ENCODE measurements at regions not wholly inside any gene's neighbourhood (a gene's known extent, or its start where the extent isn't known, plus 50 kb on each side); places are given as distances from the start of the nearest gene placed in this dataset.
"Not testable (repeated sequence)": the region's sequence is repeated elsewhere in the genome, so short reads cannot be mapped to it uniquely, and the experiment has no call there.

DNA sequence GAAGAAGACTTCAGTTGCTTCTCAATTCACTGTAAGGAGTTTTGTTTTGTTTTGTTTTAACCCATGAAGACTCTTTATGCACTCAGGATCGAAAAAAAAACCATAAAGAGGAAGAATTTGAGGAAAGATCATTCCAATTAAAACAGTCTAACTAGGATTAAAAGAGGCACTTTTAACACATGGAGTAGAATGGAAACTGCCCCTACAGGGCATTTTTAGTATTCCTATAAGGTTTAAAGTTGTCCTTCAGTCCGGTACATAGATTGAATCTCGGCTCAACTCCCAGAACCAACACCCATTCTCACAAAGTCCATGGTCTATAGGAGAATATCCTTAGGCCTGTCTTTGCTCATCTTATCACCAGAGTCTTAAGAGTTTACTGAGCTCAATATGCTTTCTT, 469.6 kb downstream of the DTWD2 start:
- in situ Hi-C loops (cut with MboI; ENCODE audit: low sequenced_read_pairs, unreplicated experiment) = no loop called here
- no peak for TF ChIP-seq CTCF (IDR thresholded peaks at IDR 0.05; ENCODE audit: borderline replicate concordance, control extremely low read depth, extremely low read depth, insufficient read depth, missing control alignments)
- no peak for DNase-seq (ENCODE audit: low spot score)

GRCh38 chr5:118511846-118512245, 476.5 kb downstream of the DTWD2 start:
- in situ Hi-C loops (cut with MboI; ENCODE audit: low sequenced_read_pairs, unreplicated experiment) = no loop called here
- DNase-seq (ENCODE audit: low spot score) = no peak
- no peak for TF ChIP-seq CTCF (IDR thresholded peaks at IDR 0.05; ENCODE audit: borderline replicate concordance, control extremely low read depth, extremely low read depth, insufficient read depth, missing control alignments)

GRCh38 chr5:118506217-118506852, 482.0 kb downstream of the DTWD2 start:
- no peak for DNase-seq (ENCODE audit: low spot score)
- TF ChIP-seq CTCF (IDR thresholded peaks at IDR 0.05; ENCODE audit: borderline replicate concordance, control extremely low read depth, extremely low read depth, insufficient read depth, missing control alignments) = no peak
- in situ Hi-C loops (cut with MboI; ENCODE audit: low sequenced_read_pairs, unreplicated experiment) = no loop called here

GRCh38 chr5:118502232-118502631, 486.1 kb downstream of the DTWD2 start:
- DNase-seq (ENCODE audit: low spot score); in situ Hi-C loops (cut with MboI; ENCODE audit: low sequenced_read_pairs, unreplicated experiment): not testable (repeated sequence)

DNA sequence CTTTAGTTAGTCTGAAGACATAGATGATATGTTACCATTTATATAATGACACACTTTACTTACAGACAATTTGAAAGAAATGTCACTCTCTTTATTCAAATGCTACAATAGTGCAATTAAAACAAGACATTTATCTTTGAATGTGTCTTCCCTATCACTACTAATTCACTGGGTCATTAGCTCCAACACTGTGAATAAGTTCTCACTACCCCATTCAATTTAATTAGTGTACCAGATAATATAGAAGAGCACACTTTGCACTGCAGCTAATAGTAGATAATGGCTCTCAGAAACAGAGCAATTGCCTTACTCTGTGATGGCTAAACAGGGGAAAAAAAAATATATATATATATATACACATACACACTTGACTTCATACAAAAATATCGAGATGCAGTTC, 497.0 kb downstream of the DTWD2 start:
- in situ Hi-C loops (cut with MboI; ENCODE audit: low sequenced_read_pairs, unreplicated experiment) = no loop called here

DNA sequence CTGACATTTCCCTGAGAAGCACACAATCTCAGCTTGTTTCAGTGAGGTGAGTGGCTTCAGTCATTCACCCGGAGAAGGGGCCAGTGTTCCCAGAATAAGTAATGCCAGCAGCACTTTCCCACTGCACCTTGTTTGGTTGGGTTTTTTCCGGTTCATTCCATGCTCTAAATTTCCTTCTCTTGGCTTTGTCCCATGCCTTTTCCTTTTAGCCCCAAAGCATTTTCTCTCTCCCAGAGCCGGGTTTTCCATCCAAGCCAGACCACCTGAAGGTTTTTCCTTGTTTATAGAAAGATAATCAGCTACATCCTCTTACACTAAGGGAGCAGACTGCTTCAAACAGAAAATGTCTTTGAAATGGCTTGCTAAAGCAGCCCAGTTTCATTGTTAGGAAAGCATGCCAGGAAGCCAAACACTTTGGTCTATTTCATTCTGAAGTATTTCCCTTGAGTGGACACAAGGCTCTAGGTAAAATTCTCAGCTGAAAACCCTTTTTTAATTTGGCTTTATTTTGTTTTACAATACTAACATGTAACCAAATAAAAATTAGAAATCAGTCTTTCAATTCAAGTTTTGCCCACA, 501.6 kb downstream of the DTWD2 start:
- no peak for TF ChIP-seq CTCF (IDR thresholded peaks at IDR 0.05; ENCODE audit: borderline replicate concordance, control extremely low read depth, extremely low read depth, insufficient read depth, missing control alignments)
- in situ Hi-C loops (cut with MboI; ENCODE audit: low sequenced_read_pairs, unreplicated experiment) = no loop called here
- no peak for DNase-seq (ENCODE audit: low spot score)

More for the DNA sequence above, 497.0 kb downstream of the DTWD2 start:
- DNase-seq (ENCODE audit: low spot score) = no peak
- no peak for TF ChIP-seq CTCF (IDR thresholded peaks at IDR 0.05; ENCODE audit: borderline replicate concordance, control extremely low read depth, extremely low read depth, insufficient read depth, missing control alignments)

GRCh38 chr5:118479285-118479684, 509.1 kb downstream of the DTWD2 start:
- TF ChIP-seq CTCF (IDR thresholded peaks at IDR 0.05; ENCODE audit: borderline replicate concordance, control extremely low read depth, extremely low read depth, insufficient read depth, missing control alignments) = no peak
- DNase-seq (ENCODE audit: low spot score) = no peak
- in situ Hi-C loops (cut with MboI; ENCODE audit: low sequenced_read_pairs, unreplicated experiment) = no loop called here
